HT-29 (cell line): ENCODE measurements at regions not wholly inside any gene's neighbourhood (a gene's known extent, or its start where the extent isn't known, plus 50 kb on each side); places are given as distances from the start of the nearest gene placed in this dataset.
"Not testable (repeated sequence)": the region's sequence is repeated elsewhere in the genome, so short reads cannot be mapped to it uniquely, and the experiment has no call there.

ENCODE experiments used
- DNase-seq: peaks from one replicate; pipeline ENCODE4 v3.0.0-alpha.2; 2015; ENCODE audit warnings: low spot score

GRCh38 chr12:131213896-131214442 lies 260.3 kb downstream of the ADGRD1 start:
- no peak for DNase-seq

GRCh38 chr12:131214936-131215335 lies 261.2 kb downstream of the ADGRD1 start:
- not testable (repeated sequence) for DNase-seq

- not testable (repeated sequence) for DNase-seq
These were observed 262.9 kb downstream of the ADGRD1 start for GRCh38 chr12:131216587-131216986.

- DNase-seq = no peak
These were observed 263.4 kb downstream of the ADGRD1 start for GRCh38 chr12:131217024-131217586.

GRCh38 chr12:131218026-131218922 lies 264.6 kb downstream of the ADGRD1 start:
- DNase-seq = peak; percentile 41

- DNase-seq = no peak
These were observed 265.4 kb downstream of the ADGRD1 start for GRCh38 chr12:131218923-131219669.

- DNase-seq = no peak
These were observed 266.1 kb downstream of the ADGRD1 start for GRCh38 chr12:131219670-131220330.

- DNase-seq = no peak
These were observed 266.6 kb downstream of the ADGRD1 start for GRCh38 chr12:131220331-131220685.

- no peak for DNase-seq
These were observed 267.6 kb downstream of the ADGRD1 start for GRCh38 chr12:131221061-131221956.

GRCh38 chr12:131221957-131222328 lies 268.2 kb downstream of the ADGRD1 start:
- DNase-seq = no peak

- DNase-seq = no peak
These were observed 268.8 kb downstream of the ADGRD1 start for GRCh38 chr12:131222329-131223139.

- no peak for DNase-seq
These were observed 269.6 kb downstream of the ADGRD1 start for GRCh38 chr12:131223171-131223761.

GRCh38 chr12:131223791-131224225 lies 270.1 kb downstream of the ADGRD1 start:
- no peak for DNase-seq

GRCh38 chr12:131224226-131225065 lies 270.7 kb downstream of the ADGRD1 start:
- not testable (repeated sequence) for DNase-seq

- DNase-seq = not testable (repeated sequence)
These were observed 271.3 kb downstream of the ADGRD1 start for GRCh38 chr12:131225066-131225380.

GRCh38 chr12:131226345-131227265 lies 272.9 kb downstream of the ADGRD1 start:
- no peak for DNase-seq

GRCh38 chr12:131227641-131228040 lies 273.9 kb downstream of the ADGRD1 start:
- not testable (repeated sequence) for DNase-seq
